GM12878 (cell line): ENCODE measurements at regions not wholly inside any gene's neighbourhood (a gene's known extent, or its start where the extent isn't known, plus 50 kb on each side); places are given as distances from the start of the nearest gene placed in this dataset.

Experiments
- ATAC-seq: fragments of 200-7000 bp; cut with Tn5 transposase; 3 replicates; pipeline ENCODE4 v1.9.1; 2020; ENCODE audit warnings: mild to moderate bottlenecking, moderate library complexity
- BruUV-seq: library from RNA; stranded (reverse); fragments of 400-500 nt; replicated peaks from 2 replicates; lab custom pipeline; 2021; lab: Mats Ljungman, UMichigan
- CTCF ChIA-PET: fragments of 300-600 bp; sonication (Branson Sonifier 250); formaldehyde crosslinking; extraction: SDS; loops from one replicate; lab custom pipeline; 2021; ENCODE audit warnings: inconsistent platforms; lab: Yijun Ruan, JAX
- POLR2A ChIA-PET: fragments of 350-600 bp; formaldehyde crosslinking; extraction: SDS; loops from one replicate; lab custom pipeline; 2021; ENCODE audit warnings: inconsistent platforms; lab: Charles Lee
- RAD21 ChIA-PET: fragments of 300-600 bp; sonication (Branson Sonifier 250); formaldehyde crosslinking; loops from one replicate; lab custom pipeline; 2023; ENCODE audit warnings: antibody characterized with exemption; ENCODE audit not compliant: unreplicated experiment; lab: Charles Lee
- SMC1A ChIA-PET: fragments of 300-600 bp; sonication (Branson Sonifier 250); formaldehyde crosslinking; loops from one replicate; lab custom pipeline; 2023; ENCODE audit not compliant: unreplicated experiment, uncharacterized antibody; lab: Charles Lee
- DNase-seq: peaks from one replicate; pipeline ENCODE4 v3.0.0-alpha.2; 2011; ENCODE audit warnings: low read depth, low spot score
- FAIRE-seq: peaks from 3 replicates; lab custom pipeline; 2011; peaks lifted over from hg19 to GRCh38; lab: Jason Lieb, UNC
- H2AFZ ChIP-seq: 2 replicates; pipeline ENCODE4 v1.6.0; 2011; ENCODE audit warnings: low read depth, low read length, control low read depth; ENCODE audit not compliant: control insufficient read depth
- H3K27ac ChIP-seq: 2 replicates; pipeline ENCODE4 v1.5.1; 2011; ENCODE audit warnings: control low read depth; ENCODE audit not compliant: control insufficient read depth, insufficient read depth
- H3K27me3 ChIP-seq, 2 experiments: replicated peaks in 1 of 2; 2 replicates each; pipeline versions ENCODE4 v1.6.0 to v1.6.1; 2011; ENCODE audit warnings: low read length in 1 of 2; ENCODE audit not compliant: control insufficient read depth in 2 of 2, insufficient read depth in 2 of 2
- H3K36me3 ChIP-seq, 2 experiments: 2 replicates each; pipeline ENCODE4 v1.5.1; 2011; ENCODE audit warnings: low read length in 1 of 2; ENCODE audit not compliant: control insufficient read depth in 2 of 2, insufficient read depth in 2 of 2
- H3K4me1 ChIP-seq: 2 replicates; pipeline ENCODE4 v1.6.1; 2011; ENCODE audit warnings: mild to moderate bottlenecking, low read length, moderate library complexity, mixed read lengths; ENCODE audit not compliant: control insufficient read depth, insufficient read depth
- H3K4me2 ChIP-seq: 2 replicates; pipeline ENCODE4 v1.6.0; 2011; ENCODE audit warnings: control low read depth; ENCODE audit not compliant: control insufficient read depth, insufficient read depth
- H3K4me3 ChIP-seq: fragments of 200-600 bp; sonication (generic); 2 replicates; pipeline ENCODE4 v1.5.1; 2016
- H3K79me2 ChIP-seq: 2 replicates; pipeline ENCODE4 v1.6.0; 2011; ENCODE audit warnings: low read length; ENCODE audit not compliant: control insufficient read depth, insufficient read depth
- H3K9ac ChIP-seq: 2 replicates; pipeline ENCODE4 v1.8.0; 2011; ENCODE audit warnings: low read length, control low read depth, mixed read lengths; ENCODE audit not compliant: control insufficient read depth, insufficient read depth
- H3K9me3 ChIP-seq: replicated peaks from 3 replicates; pipeline ENCODE4 v1.5.1; 2011; ENCODE audit warnings: mild to moderate bottlenecking, low read length; ENCODE audit not compliant: control insufficient read depth, insufficient read depth
- H4K20me1 ChIP-seq: 2 replicates; pipeline ENCODE4 v1.6.0; 2011; ENCODE audit not compliant: control insufficient read depth, insufficient read depth
- CTCF ChIP-seq, 3 experiments: IDR thresholded peaks in 2 of 3; conservative IDR thresholded peaks in 1 of 3; 2 replicates each; pipeline ENCODE4 v1.5.1; 2011; ENCODE audit warnings: low read depth in 3 of 3, low read length in 3 of 3, mild to moderate bottlenecking in 3 of 3, control low read depth in 2 of 3, moderate library complexity in 2 of 3, inconsistent platforms in 1 of 3, mixed read lengths in 1 of 3; ENCODE audit not compliant: control insufficient read depth in 2 of 3, insufficient read depth in 1 of 3; ENCODE audit errors: extremely low read depth in 1 of 3
- ETV6 ChIP-seq, 2 experiments: fragments of 450-650 bp in 1 of 2; IDR thresholded peaks in 1 of 2; conservative IDR thresholded peaks in 1 of 2; 2 replicates each; pipeline ENCODE4 v1.6.1; 2014; ENCODE audit warnings: antibody characterized with exemption in 1 of 2, borderline replicate concordance in 1 of 2, low read depth in 1 of 2, mild to moderate bottlenecking in 1 of 2, moderate library complexity in 1 of 2
- IRF5 ChIP-seq: fragments of 450-650 bp; IDR thresholded peaks from 2 replicates; pipeline ENCODE4 v1.6.1; 2017; ENCODE audit warnings: borderline replicate concordance
- JUNB ChIP-seq: IDR thresholded peaks from 2 replicates; pipeline ENCODE4 v1.6.1; 2016; ENCODE audit warnings: antibody characterized with exemption, mild to moderate bottlenecking
- KAT2A ChIP-seq: conservative IDR thresholded peaks from 2 replicates; pipeline ENCODE4 v1.6.1; 2011; ENCODE audit warnings: low read depth, low read length; ENCODE audit not compliant: control insufficient read depth
- KDM1A ChIP-seq: fragments of 200-600 bp; sonication (generic); IDR thresholded peaks from 2 replicates; pipeline ENCODE4 v1.6.1; 2016; ENCODE audit warnings: borderline replicate concordance
- MEF2B ChIP-seq: fragments of 450-650 bp; IDR thresholded peaks from 2 replicates; pipeline ENCODE4 v1.6.1; 2018; ENCODE audit warnings: mild to moderate bottlenecking, moderate library complexity; ENCODE audit not compliant: partially characterized antibody, poor library complexity, severe bottlenecking
- MYB ChIP-seq: fragments of 150-350 bp; IDR thresholded peaks from 2 replicates; pipeline ENCODE4 v1.6.1; 2014; ENCODE audit warnings: mild to moderate bottlenecking, low read depth, low read length, borderline replicate concordance
- NFIC ChIP-seq: IDR thresholded peaks from 2 replicates; pipeline ENCODE4 v1.6.1; 2012; ENCODE audit warnings: low read depth, mild to moderate bottlenecking, inconsistent platforms, low read length, moderate library complexity
- NFXL1 ChIP-seq: fragments of 450-650 bp; IDR thresholded peaks from 2 replicates; pipeline ENCODE4 v1.6.1; 2017; ENCODE audit warnings: antibody characterized with exemption, mild to moderate bottlenecking, borderline replicate concordance
- NRF1 ChIP-seq: conservative IDR thresholded peaks from 2 replicates; pipeline ENCODE4 v1.6.1; 2011; ENCODE audit warnings: mild to moderate bottlenecking, low read depth, low read length, improper control_type of control experiment
- REST ChIP-seq: IDR thresholded peaks from 2 replicates; pipeline ENCODE4 v1.6.1; 2012; ENCODE audit warnings: mild to moderate bottlenecking, low read depth, low read length
- SIN3A ChIP-seq: IDR thresholded peaks from 2 replicates; pipeline ENCODE4 v1.6.1; 2012; ENCODE audit warnings: low read depth, low read length, improper control_type of control experiment
- TCF3 ChIP-seq: IDR thresholded peaks from 2 replicates; pipeline ENCODE4 v1.6.1; 2012; ENCODE audit warnings: low read depth, mild to moderate bottlenecking, low read length, borderline replicate concordance; ENCODE audit not compliant: insufficient read depth
- ZNF217 ChIP-seq: fragments of 450-650 bp; IDR thresholded peaks from 2 replicates; pipeline ENCODE4 v1.6.1; 2017; ENCODE audit warnings: antibody characterized with exemption, mild to moderate bottlenecking
- ZNF622 ChIP-seq: fragments of 450-650 bp; IDR thresholded peaks from 2 replicates; pipeline ENCODE4 v1.6.1; 2017; ENCODE audit warnings: mild to moderate bottlenecking, inconsistent platforms
- in situ Hi-C: fragments of 300-500 bp; cut with MboI; formaldehyde crosslinking; loops from 9 replicates; pipeline ENCODE4 v1.14.3; 2018; ENCODE audit warnings: mixed read lengths
- intact Hi-C: fragments of 100-400 bp; cut with micrococcal nuclease; formaldehyde crosslinking; loops from one replicate; pipeline ENCODE4 v1.14.2; 2022; ENCODE audit not compliant: unreplicated experiment

GRCh38 chr5:97476852-97477534, 293.9 kb upstream of the RIOK2 start (continued):
- no peak for TF ChIP-seq SIN3A
- no peak for TF ChIP-seq ZNF217
- TF ChIP-seq ETV6 (conservative IDR thresholded peaks at IDR 0.05 in 1 of 2, IDR thresholded peaks at IDR 0.05 in 1 of 2; ENCODE audit: borderline replicate concordance in 1 of 2, low read depth in 1 of 2): peak in 1 of 2 experiments; percentile 58; a peak in 1 of 4 replicates
- no peak for TF ChIP-seq ZNF622
- TF ChIP-seq KDM1A: no peak
- TF ChIP-seq JUNB: peak; percentile 59
- peak; percentile 84 for TF ChIP-seq NFIC
- peak; percentile 42 for TF ChIP-seq MEF2B
- no peak for TF ChIP-seq NFXL1
- TF ChIP-seq, all 136 proteins: peak for 9

GRCh38 chr5:97478483-97478882, 295.4 kb upstream of the RIOK2 start:
- Histone ChIP-seq H3K9me3 (no peaks in the 10 kb centered on the region), H3K4me3 (no peak overlapping the region), H3K79me2 (no peaks in the 10 kb centered on the region), H3K27me3 (no peaks in the 10 kb centered on the region), H4K20me1 (no peaks in the 10 kb centered on the region), H3K36me3 (no peaks in the 10 kb centered on the region), H3K4me2 (no peak overlapping the region), H3K9ac (no peak overlapping the region), H2AFZ (peak overlapping the region; percentile 39), H3K4me1 (peaks cover 20% of the 10 kb centered on the region), H3K27ac (peak overlapping the region; percentile 9; the same call in 1 of the 2 replicates)
- SMC1A ChIA-PET: interaction anchor here (0.7 to 5.3 kb wide), 7 partner anchors 9 to 55 kb away, joined by 3 to 38 read pairs (median 6); no protein-coding TSS in a partner anchor
- ATAC-seq: no peak
- no peak for DNase-seq
- RAD21 ChIA-PET: interaction anchor here (2.1 kb wide), 1 partner anchor 55 kb away, joined by 8 read pairs; no protein-coding TSS in a partner anchor
- no TSS peak for BruUV-seq
- intact Hi-C loops (no loop called here), in situ Hi-C loops (no loop called here)
- peak; percentile 44 for FAIRE-seq
- TF ChIP-seq MYB: no peak
- no peak for TF ChIP-seq IRF5
- TF ChIP-seq KAT2A: no peak
- no peak for TF ChIP-seq REST
- TF ChIP-seq CTCF (IDR thresholded peaks at IDR 0.05 in 2 of 3, conservative IDR thresholded peaks at IDR 0.05 in 1 of 3; ENCODE audit: control insufficient read depth in 2 of 3, extremely low read depth in 1 of 3, insufficient read depth in 1 of 3, low read depth in 3 of 3, low read length in 3 of 3): no peak
- no peak for TF ChIP-seq TCF3
- no peak for TF ChIP-seq NRF1
- CTCF ChIA-PET: interaction anchor here (1.0 kb wide), 1 partner anchor 1292 kb away, joined by 4 read pairs; no protein-coding TSS in a partner anchor
- POLR2A ChIA-PET: interaction anchor here (1.0 kb wide), 1 partner anchor 17 kb away, joined by 8 read pairs; no protein-coding TSS in a partner anchor
